CD4-positive, alpha-beta T cell treated with Interleukin-4 for 4 hours (primary cell): ENCODE measurements at regions not wholly inside any gene's neighbourhood (a gene's known extent, or its start where the extent isn't known, plus 50 kb on each side); places are given as distances from the start of the nearest gene placed in this dataset.

Source experiments
- DNase-seq: peaks from one replicate; pipeline ENCODE4 v3.0.0-alpha.2; 2020

GRCh38 chr15:38672814-38673670, 108.4 kb upstream of the RASGRP1 start:
- no peak for DNase-seq

- peak; percentile 57 for DNase-seq
Observed at GRCh38 chr15:38674448-38674847, 109.8 kb upstream of the RASGRP1 start.

GRCh38 chr15:38678281-38678680, 113.7 kb upstream of the RASGRP1 start:
- no peak for DNase-seq

- DNase-seq, result no peak
Observed at GRCh38 chr15:38680775-38681174, 116.2 kb upstream of the RASGRP1 start.

GRCh38 chr15:38682363-38682762, 117.7 kb upstream of the RASGRP1 start:
- DNase-seq, result no peak

- DNase-seq, result no peak
Observed at GRCh38 chr15:38682861-38683260, 118.2 kb upstream of the RASGRP1 start.

GRCh38 chr15:38683382-38684242, 119.0 kb upstream of the RASGRP1 start:
- DNase-seq, result peak; percentile 85

GRCh38 chr15:38684440-38685010, 119.9 kb upstream of the RASGRP1 start:
- DNase-seq, result peak; percentile 60

GRCh38 chr15:38685686-38686339, 121.2 kb upstream of the RASGRP1 start:
- DNase-seq, result peak; percentile 91

- no peak for DNase-seq
Observed at GRCh38 chr15:38687340-38687739, 122.7 kb upstream of the RASGRP1 start.

- DNase-seq, result no peak
Observed at GRCh38 chr15:38687775-38688495, 123.3 kb upstream of the RASGRP1 start.

GRCh38 chr15:38688761-38689160, 124.1 kb upstream of the RASGRP1 start:
- DNase-seq, result peak; percentile 93

GRCh38 chr15:38689522-38689921, 124.9 kb upstream of the RASGRP1 start:
- no peak for DNase-seq

GRCh38 chr15:38690216-38690615, 125.6 kb upstream of the RASGRP1 start:
- DNase-seq, result no peak

- DNase-seq, result peak; percentile 83
Observed at GRCh38 chr15:38690719-38691332, 126.2 kb upstream of the RASGRP1 start.

- DNase-seq, result no peak
Observed at GRCh38 chr15:38691377-38691776, 126.8 kb upstream of the RASGRP1 start.

- no peak for DNase-seq
Observed at GRCh38 chr15:38691965-38692788, 127.6 kb upstream of the RASGRP1 start.

GRCh38 chr15:38692789-38693062, 128.1 kb upstream of the RASGRP1 start:
- no peak for DNase-seq

GRCh38 chr15:38695249-38696108, 130.9 kb upstream of the RASGRP1 start:
- no peak for DNase-seq

GRCh38 chr15:38696109-38696727, 131.6 kb upstream of the RASGRP1 start:
- DNase-seq, result peak; percentile 85
